Activated CD8-positive, alpha-beta T cell treated with anti-CD3 and anti-CD28 coated beads, Interleukin-2, amount 10 ng/mL, durations not matched to agents 7 days and 5 days (primary cell): ENCODE measurements at regions not wholly inside any gene's neighbourhood (a gene's known extent, or its start where the extent isn't known, plus 50 kb on each side); places are given as distances from the start of the nearest gene placed in this dataset.

Experiments used
- ATAC-seq: fragments of 150-1000 bp; cut with Tn5 transposase; one replicate; pipeline ENCODE4 v1.10.0; 2021; ENCODE audit warnings: moderate library complexity
- CTCF ChIA-PET: fragments of 350-600 bp; sonication (Branson Sonifier 250); formaldehyde crosslinking; loops from one replicate; lab custom pipeline; 2021; ENCODE audit warnings: antibody characterized with exemption; lab: Charles Lee
- POLR2A ChIA-PET: fragments of 350-600 bp; sonication (Branson Sonifier 250); formaldehyde crosslinking; loops from one replicate; lab custom pipeline; 2021; ENCODE audit warnings: antibody characterized with exemption; lab: Charles Lee
- DNase-seq: peaks from one replicate; pipeline ENCODE4 v3.0.0-alpha.2; 2020
- H3K27ac Mint-ChIP-seq: one replicate; pipeline ENCODE4 v1.8.0; 2021; ENCODE audit warnings: mild to moderate bottlenecking, mixed read lengths
- H3K27me3 Mint-ChIP-seq: one replicate; pipeline ENCODE4 v1.8.0; 2021; ENCODE audit warnings: low read depth, mixed read lengths
- H3K36me3 Mint-ChIP-seq: one replicate; pipeline ENCODE4 v1.8.0; 2021; ENCODE audit warnings: low read depth, mixed read lengths
- H3K4me1 Mint-ChIP-seq: one replicate; pipeline ENCODE4 v1.8.0; 2021; ENCODE audit warnings: low read depth, mixed read lengths
- H3K4me3 Mint-ChIP-seq: one replicate; pipeline ENCODE4 v1.8.0; 2021; ENCODE audit warnings: mild to moderate bottlenecking, mixed read lengths
- H3K9me3 Mint-ChIP-seq: one replicate; pipeline ENCODE4 v1.8.0; 2022; ENCODE audit warnings: mixed read lengths; ENCODE audit not compliant: insufficient read depth

DNA sequence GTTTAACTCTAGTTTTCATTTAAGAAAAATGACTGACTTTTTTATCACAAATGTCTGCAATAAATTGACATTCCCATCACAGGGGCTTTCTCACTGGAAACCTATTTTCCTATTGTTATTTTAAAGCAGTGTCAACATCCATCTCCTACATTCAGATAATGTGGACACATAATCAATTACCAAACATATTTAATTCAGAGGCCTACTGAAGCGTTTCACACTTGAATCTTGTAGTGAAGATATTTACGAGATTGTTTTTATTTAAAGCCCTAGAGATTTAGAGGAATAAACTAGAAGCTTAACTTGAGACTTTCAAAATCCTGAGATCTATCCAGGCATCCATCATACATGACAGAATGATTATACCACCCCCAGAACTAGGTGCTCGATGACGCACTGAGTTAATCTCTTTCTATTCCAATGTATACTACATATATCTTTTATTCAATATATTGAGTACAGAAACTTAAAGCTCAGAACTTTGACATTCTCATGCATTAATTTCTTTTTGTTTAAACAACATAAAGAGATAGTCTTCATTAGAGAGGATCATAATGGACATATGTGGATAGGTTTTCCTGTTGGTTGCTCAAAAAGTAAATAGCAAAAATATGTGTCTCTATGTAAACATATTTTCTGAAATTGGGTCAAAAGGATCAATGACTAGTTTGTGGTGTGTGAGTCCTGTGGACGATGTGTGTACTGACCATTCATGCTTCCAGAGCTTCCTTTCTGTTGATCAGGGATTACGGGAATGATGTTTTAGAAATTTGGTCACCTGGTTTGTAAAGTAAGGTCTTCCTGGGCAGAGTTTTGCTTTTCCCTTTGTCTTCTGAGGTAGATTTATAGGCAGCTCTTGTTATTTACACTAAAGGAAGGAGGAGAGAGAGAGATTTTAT is 171.5 kb upstream of the HMCN1 start:
- DNase-seq = no peak
- ChIA-PET CTCF (interaction anchor here (1.3 to 2.0 kb wide), 4 partner anchors 9 to 107 kb away, joined by 3 to 7 read pairs (median 5); no protein-coding TSS in a partner anchor), POLR2A (interaction anchor here (0.9 kb wide), 1 partner anchor 247 kb away, joined by 3 read pairs; no protein-coding TSS in a partner anchor)
- Mint-ChIP-seq H3K27me3 (no peaks in the 10 kb centered on the region), H3K36me3 (peaks cover 16% of the 10 kb centered on the region), H3K9me3 (no peaks in the 10 kb centered on the region), H3K27ac (no peak overlapping the region), H3K4me1 (peaks cover 80% of the 10 kb centered on the region), H3K4me3 (no peak overlapping the region)
- ATAC-seq = no peak

DNA sequence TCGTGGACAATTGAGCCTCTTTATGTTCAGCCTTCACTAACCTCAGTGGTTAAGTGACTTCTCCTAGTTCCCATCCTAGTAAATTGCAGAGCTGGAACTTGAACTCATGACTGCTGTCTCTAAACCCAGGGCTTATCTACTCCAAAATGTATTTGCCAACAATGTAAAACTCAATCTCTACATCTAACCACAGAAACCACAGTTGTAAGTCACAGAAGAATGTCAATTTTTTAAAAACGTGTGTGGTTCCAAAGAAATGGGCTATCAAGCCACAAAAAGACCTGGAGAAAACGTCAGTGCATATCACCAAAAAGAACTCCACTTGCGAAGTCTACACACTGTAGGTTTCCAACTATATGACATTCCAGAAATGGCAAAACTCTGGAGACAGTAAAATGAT is 172.6 kb upstream of the HMCN1 start:
- H3K27me3 Mint-ChIP-seq = no peaks in the 10 kb centered on the region
- H3K36me3 Mint-ChIP-seq = peaks cover 21% of the 10 kb centered on the region
- ChIA-PET POLR2A (interaction anchor here (1.1 to 5.4 kb wide), 4 partner anchors 33 to 244 kb away, joined by 4 to 60 read pairs (median 12); partner anchors contain the start of gene IVNS1ABP), CTCF (interaction anchor here (0.7 to 4.3 kb wide), 10 partner anchors 15 to 587 kb away, joined by 3 to 54 read pairs (median 9); partner anchors contain the start of genes IVNS1ABP and NIBAN1)
- peak; percentile 20 for ATAC-seq
- DNase-seq = no peak
- peak overlapping the region; percentile 92 for H3K27ac Mint-ChIP-seq
- H3K9me3 Mint-ChIP-seq = no peaks in the 10 kb centered on the region
- peak overlapping the region; percentile 58 for H3K4me3 Mint-ChIP-seq
- H3K4me1 Mint-ChIP-seq = peaks cover 69% of the 10 kb centered on the region

DNA sequence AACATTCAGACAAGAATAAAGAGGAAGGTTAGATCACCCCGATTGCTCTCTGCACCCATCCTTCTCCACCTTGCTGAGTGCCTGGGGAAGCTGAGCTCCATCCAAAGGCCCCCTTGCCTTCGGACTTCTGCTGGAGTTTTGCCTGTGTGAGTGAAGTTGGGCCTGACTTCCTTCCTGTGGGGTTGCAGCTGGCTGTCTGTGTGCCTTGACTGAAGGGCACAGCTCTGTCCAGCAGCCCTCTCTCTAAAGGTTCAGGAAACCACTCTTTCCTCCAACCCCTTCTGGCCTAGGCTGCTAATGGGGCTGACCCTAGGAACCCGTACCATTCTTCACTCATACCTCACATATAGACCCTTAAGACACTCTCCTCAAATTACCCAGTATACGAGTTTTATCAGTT is 173.4 kb upstream of the HMCN1 start:
- POLR2A ChIA-PET = interaction anchor here (0.6 to 5.4 kb wide), 11 partner anchors 34 to 403 kb away, joined by 3 to 60 read pairs (median 6); partner anchors contain the start of gene IVNS1ABP
- peak overlapping the region; percentile 58 for H3K4me3 Mint-ChIP-seq
- H3K27me3 Mint-ChIP-seq = no peaks in the 10 kb centered on the region
- H3K27ac Mint-ChIP-seq = peak overlapping the region; percentile 92
- peaks cover 19% of the 10 kb centered on the region for H3K36me3 Mint-ChIP-seq
- ATAC-seq (peak; percentile 11), DNase-seq (peak; percentile 39)
- H3K4me1 Mint-ChIP-seq = peaks cover 61% of the 10 kb centered on the region
- no peaks in the 10 kb centered on the region for H3K9me3 Mint-ChIP-seq
- CTCF ChIA-PET = interaction anchor here (0.7 to 4.3 kb wide), 25 partner anchors 9 to 586 kb away, joined by 3 to 54 read pairs (median 5); partner anchors contain the start of genes IVNS1ABP and NIBAN1

DNA sequence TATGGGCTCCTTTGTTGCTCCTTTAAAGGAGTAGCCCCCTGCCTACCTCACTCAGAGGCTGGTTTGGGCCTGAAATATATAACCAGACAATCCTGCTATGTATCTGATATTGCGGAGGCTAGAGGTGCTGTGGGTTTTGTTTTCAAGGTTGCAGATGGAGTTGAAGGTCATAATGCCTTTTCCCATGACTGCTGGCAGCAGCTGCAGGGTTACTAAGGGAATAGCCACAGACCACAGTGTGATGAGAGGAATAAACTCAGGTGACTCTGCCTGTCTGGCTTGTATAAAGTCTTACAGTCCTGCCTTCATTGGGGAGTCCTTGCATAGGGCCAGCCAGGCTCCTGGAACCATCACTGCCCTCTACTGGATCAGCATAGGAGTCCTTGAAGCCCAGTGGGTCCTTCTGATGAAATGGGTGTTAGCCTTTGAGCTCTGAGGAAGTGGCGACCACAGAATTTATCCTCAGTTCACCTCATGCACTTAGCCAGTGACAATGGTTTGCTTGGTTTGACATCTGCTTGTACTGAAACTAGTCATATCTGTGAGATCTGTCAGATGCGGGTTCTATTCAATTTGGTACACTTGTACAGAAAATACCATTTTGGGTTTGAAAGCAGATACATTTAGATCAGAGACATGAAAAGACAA is 174.4 kb upstream of the HMCN1 start:
- peaks cover 55% of the 10 kb centered on the region for H3K4me1 Mint-ChIP-seq
- peak overlapping the region; percentile 58 for H3K4me3 Mint-ChIP-seq
- H3K27me3 Mint-ChIP-seq = no peaks in the 10 kb centered on the region
- H3K27ac Mint-ChIP-seq = peak overlapping the region; percentile 92
- ATAC-seq (peak; percentile 89), DNase-seq (peak; percentile 90)
- ChIA-PET POLR2A (interaction anchor here (0.6 to 5.4 kb wide), 15 partner anchors 36 to 402 kb away, joined by 3 to 60 read pairs (median 5); partner anchors contain the start of gene IVNS1ABP), CTCF (interaction anchor here (0.6 to 4.3 kb wide), 42 partner anchors 10 to 321 kb away, joined by 3 to 54 read pairs (median 5); partner anchors contain the start of gene IVNS1ABP)
- peaks cover 18% of the 10 kb centered on the region for H3K36me3 Mint-ChIP-seq
- no peaks in the 10 kb centered on the region for H3K9me3 Mint-ChIP-seq

DNA sequence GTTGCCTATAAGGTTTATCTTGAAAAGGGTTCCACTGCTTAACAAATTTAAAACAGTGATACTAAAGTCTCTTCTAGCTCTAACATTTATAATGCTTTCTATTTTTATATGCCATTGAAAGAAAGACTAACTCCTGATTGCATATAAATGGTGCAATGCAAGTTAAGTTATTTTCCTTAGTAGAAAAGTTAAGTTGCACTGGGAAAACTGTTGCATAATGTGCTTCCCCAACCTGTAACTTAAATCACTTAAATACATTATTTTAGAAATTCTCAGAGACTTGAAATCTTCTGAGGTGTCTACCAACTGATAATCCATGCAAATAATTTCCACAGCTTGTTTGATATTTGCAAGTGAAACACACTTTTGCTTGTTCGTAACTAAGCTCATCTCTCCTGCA is 175.0 kb upstream of the HMCN1 start:
- ChIA-PET CTCF (interaction anchor here (0.7 to 4.3 kb wide), 22 partner anchors 8 to 320 kb away, joined by 3 to 54 read pairs (median 6); partner anchors contain the start of gene IVNS1ABP), POLR2A (interaction anchor here (0.6 to 5.4 kb wide), 5 partner anchors 118 to 259 kb away, joined by 3 to 60 read pairs (median 4); partner anchors contain the start of gene IVNS1ABP)
- peaks cover 18% of the 10 kb centered on the region for H3K36me3 Mint-ChIP-seq
- no peak for DNase-seq
- no peaks in the 10 kb centered on the region for H3K27me3 Mint-ChIP-seq
- no peaks in the 10 kb centered on the region for H3K9me3 Mint-ChIP-seq
- no peak for ATAC-seq
- H3K4me3 Mint-ChIP-seq = no peak overlapping the region
- peak overlapping the region; percentile 92 for H3K27ac Mint-ChIP-seq
- peaks cover 54% of the 10 kb centered on the region for H3K4me1 Mint-ChIP-seq

DNA sequence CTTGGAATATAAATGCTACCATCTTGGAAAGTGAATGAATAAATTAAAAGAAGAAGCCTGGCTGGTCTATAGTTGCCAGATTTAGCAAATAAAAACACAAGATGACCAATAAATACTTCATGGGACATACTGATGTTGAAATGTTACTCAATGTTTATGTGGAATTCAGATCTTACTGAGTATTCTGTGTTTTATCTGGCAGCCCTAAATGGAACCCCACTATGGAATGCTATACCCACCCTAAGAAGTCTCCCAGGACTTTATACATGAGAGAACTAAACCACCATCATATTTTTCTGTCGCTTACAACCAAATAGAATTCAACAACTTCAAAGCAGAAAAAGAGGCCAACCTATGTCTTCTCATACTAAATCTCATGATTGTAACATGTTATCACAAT is 177.6 kb upstream of the HMCN1 start:
- Mint-ChIP-seq H3K4me3 (no peak overlapping the region), H3K9me3 (peaks cover 8% of the 10 kb centered on the region), H3K4me1 (peaks cover 36% of the 10 kb centered on the region), H3K27ac (no peak overlapping the region), H3K27me3 (no peaks in the 10 kb centered on the region), H3K36me3 (peaks cover 17% of the 10 kb centered on the region)
- ChIA-PET CTCF (interaction anchor here (0.9 kb wide), 1 partner anchor 12 kb away, joined by 4 read pairs; no protein-coding TSS in a partner anchor), POLR2A (interaction anchor here (5.4 kb wide), 1 partner anchor 239 kb away, joined by 60 read pairs; the partner anchor contains the start of gene IVNS1ABP)
- ATAC-seq (no peak), DNase-seq (no peak)

DNA sequence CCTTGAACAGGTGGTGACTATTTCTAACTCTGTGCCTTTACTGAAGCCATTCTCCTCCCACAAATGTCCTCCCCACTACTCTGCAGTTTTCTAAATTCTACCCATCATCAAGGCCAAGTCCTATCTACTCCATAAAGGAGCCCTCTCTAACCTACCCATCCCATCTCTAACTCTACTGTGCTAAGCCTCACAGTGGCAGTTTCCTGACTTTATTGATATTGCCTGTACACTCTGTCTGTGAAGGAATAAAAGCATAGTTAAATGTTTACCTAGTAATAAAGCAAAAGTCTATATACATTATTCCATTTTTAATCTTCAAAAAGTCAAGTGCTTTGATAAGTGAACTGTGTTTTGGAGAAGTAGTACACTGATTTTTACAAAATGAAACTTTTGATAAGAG is 178.4 kb upstream of the HMCN1 start:
- no peak for ATAC-seq
- no peaks in the 10 kb centered on the region for H3K27me3 Mint-ChIP-seq

DNA sequence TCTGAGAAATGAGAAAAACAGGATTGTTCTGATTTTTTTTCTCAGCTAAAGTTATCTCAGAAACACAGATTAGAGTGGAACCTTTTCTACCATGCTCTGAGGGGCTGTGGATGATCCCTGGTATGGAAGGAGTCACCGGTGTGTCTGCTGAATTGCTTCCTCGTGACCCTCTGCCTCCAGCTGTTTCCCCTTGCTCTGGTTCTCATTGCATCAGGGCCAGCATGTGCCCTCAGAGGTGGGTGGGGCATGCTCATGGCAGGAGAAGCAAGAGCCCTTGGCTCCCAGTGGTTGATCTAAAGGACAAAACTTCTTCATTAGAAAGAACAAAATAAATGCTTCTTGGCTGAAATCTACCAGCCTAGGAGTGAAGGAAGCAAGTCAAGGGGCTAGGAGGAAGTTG is 183.2 kb upstream of the HMCN1 start:
- POLR2A ChIA-PET = no interaction called here
- H3K4me3 Mint-ChIP-seq = no peak overlapping the region
- peaks cover 19% of the 10 kb centered on the region for H3K9me3 Mint-ChIP-seq
- ATAC-seq = no peak
- peaks cover 20% of the 10 kb centered on the region for H3K4me1 Mint-ChIP-seq
- no peaks in the 10 kb centered on the region for H3K27me3 Mint-ChIP-seq
- DNase-seq = no peak
- CTCF ChIA-PET = no interaction called here
- H3K27ac Mint-ChIP-seq = no peak overlapping the region
- peaks cover 18% of the 10 kb centered on the region for H3K36me3 Mint-ChIP-seq

More for the DNA sequence above, 178.4 kb upstream of the HMCN1 start:
- Mint-ChIP-seq H3K9me3 (peaks cover 8% of the 10 kb centered on the region), H3K4me1 (peaks cover 32% of the 10 kb centered on the region), H3K4me3 (no peak overlapping the region), H3K36me3 (peaks cover 17% of the 10 kb centered on the region), H3K27ac (no peak overlapping the region)
- no peak for DNase-seq
- ChIA-PET POLR2A (interaction anchor here (1.1 kb wide), 1 partner anchor 238 kb away, joined by 3 read pairs; the partner anchor contains the start of gene IVNS1ABP), CTCF (interaction anchor here (0.9 kb wide), 1 partner anchor 11 kb away, joined by 4 read pairs; no protein-coding TSS in a partner anchor)

DNA sequence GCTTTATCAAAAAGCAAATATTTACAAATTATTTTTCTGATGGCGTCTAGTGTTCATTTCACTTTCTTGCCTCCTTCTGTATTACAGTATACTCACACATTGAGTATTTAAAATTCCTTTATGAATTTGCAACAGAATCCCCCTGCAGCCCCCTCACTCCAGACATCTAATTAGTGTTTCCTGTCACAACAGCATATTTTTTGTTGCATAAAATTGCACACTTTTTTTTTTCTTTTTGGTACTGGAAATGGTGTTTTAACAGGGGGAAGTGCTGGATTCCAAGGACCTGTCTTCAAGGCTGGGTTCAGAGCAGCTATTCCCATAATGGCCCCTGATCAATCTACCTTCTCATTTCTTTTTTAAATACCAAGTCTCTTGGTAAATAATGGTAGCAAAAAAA is 184.3 kb upstream of the HMCN1 start:
- DNase-seq (no peak), ATAC-seq (no peak)
- CTCF ChIA-PET = interaction anchor here (1.8 kb wide), 1 partner anchor 10 kb away, joined by 8 read pairs; no protein-coding TSS in a partner anchor
- H3K27ac Mint-ChIP-seq = no peak overlapping the region
- H3K9me3 Mint-ChIP-seq = peaks cover 19% of the 10 kb centered on the region
- POLR2A ChIA-PET = no interaction called here
- H3K4me1 Mint-ChIP-seq = peaks cover 22% of the 10 kb centered on the region
- H3K36me3 Mint-ChIP-seq = peaks cover 15% of the 10 kb centered on the region
- H3K4me3 Mint-ChIP-seq = no peak overlapping the region
- no peaks in the 10 kb centered on the region for H3K27me3 Mint-ChIP-seq

DNA sequence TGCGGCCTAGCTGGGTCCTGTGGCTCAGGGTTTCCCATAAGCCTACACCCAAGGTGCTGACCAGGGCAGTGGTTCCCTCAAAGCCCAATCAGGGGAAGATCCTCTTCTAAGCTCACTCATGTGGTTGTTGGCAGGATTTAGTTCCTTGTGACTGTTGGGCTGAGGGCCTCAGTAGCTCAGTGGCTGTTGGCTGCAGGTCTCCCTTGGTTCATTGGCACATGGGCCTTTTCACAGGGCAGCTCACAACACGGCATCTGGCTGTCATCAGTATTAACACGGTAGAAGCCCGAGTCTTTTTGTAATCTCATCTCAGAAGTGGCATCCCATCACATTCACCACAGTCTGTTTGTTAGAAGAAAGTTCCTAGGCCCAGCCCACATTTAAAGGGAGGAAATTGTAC is 188.2 kb upstream of the HMCN1 start:
- H3K4me3 Mint-ChIP-seq = no peak overlapping the region
- DNase-seq = no peak
- ChIA-PET POLR2A (interaction anchor here (0.6 to 1.1 kb wide), 2 partner anchors 229 to 845 kb away, joined by 3 to 4 read pairs; partner anchors contain the start of gene IVNS1ABP), CTCF (interaction anchor here (0.6 to 2.9 kb wide), 6 partner anchors 13 to 794 kb away, joined by 3 to 8 read pairs (median 3); partner anchors contain the start of gene IVNS1ABP)
- H3K36me3 Mint-ChIP-seq = peaks cover 14% of the 10 kb centered on the region
- H3K9me3 Mint-ChIP-seq = peaks cover 12% of the 10 kb centered on the region
- peaks cover 16% of the 10 kb centered on the region for H3K4me1 Mint-ChIP-seq
- H3K27ac Mint-ChIP-seq = no peak overlapping the region
- no peak for ATAC-seq
- no peaks in the 10 kb centered on the region for H3K27me3 Mint-ChIP-seq
